Smooth muscle cell (in vitro differentiated cells): ENCODE measurements at regions not wholly inside any gene's neighbourhood (a gene's known extent, or its start where the extent isn't known, plus 50 kb on each side); places are given as distances from the start of the nearest gene placed in this dataset.

Source experiments
- DNase-seq: peaks from one replicate; lab custom pipeline; 2025; ENCODE audit not compliant: unreplicated experiment; lab: John Stamatoyannopoulos, UW
- H2AFZ ChIP-seq: fragments of 200-600 bp; sonication (generic); 2 replicates; pipeline ENCODE4 v1.6.0; 2016; ENCODE audit warnings: antibody characterized with exemption, low read depth, mild to moderate bottlenecking
- H3F3A ChIP-seq: fragments of 200-600 bp; sonication (generic); 2 replicates; pipeline ENCODE4 v1.6.0; 2017; ENCODE audit warnings: antibody characterized with exemption, low read depth
- H3K27ac ChIP-seq: fragments of 200-600 bp; sonication (generic); 2 replicates; pipeline ENCODE4 v1.5.1; 2016; ENCODE audit warnings: low read depth, mild to moderate bottlenecking
- H3K27me3 ChIP-seq: fragments of 200-600 bp; sonication (generic); 2 replicates; pipeline ENCODE4 v1.6.1; 2016; ENCODE audit warnings: low read depth, mild to moderate bottlenecking
- H3K36me3 ChIP-seq: fragments of 200-600 bp; sonication (generic); 2 replicates; pipeline ENCODE4 v1.5.1; 2016; ENCODE audit warnings: low read depth
- H3K4me1 ChIP-seq: fragments of 200-600 bp; sonication (generic); 2 replicates; pipeline ENCODE4 v1.5.1; 2016; ENCODE audit warnings: low read depth
- H3K4me2 ChIP-seq: fragments of 200-600 bp; sonication (generic); 2 replicates; pipeline ENCODE4 v1.6.0; 2016; ENCODE audit warnings: mild to moderate bottlenecking
- H3K4me3 ChIP-seq: fragments of 200-600 bp; sonication (generic); 2 replicates; pipeline ENCODE4 v1.5.1; 2016; ENCODE audit warnings: mild to moderate bottlenecking
- H3K79me2 ChIP-seq: fragments of 200-600 bp; sonication (generic); 2 replicates; pipeline ENCODE4 v1.6.0; 2016; ENCODE audit warnings: low read depth, mild to moderate bottlenecking
- H3K9ac ChIP-seq: fragments of 200-600 bp; sonication (generic); 2 replicates; pipeline ENCODE4 v1.6.0; 2016; ENCODE audit warnings: low read depth
- H3K9me3 ChIP-seq: fragments of 200-600 bp; sonication (generic); replicated peaks from 2 replicates; pipeline ENCODE4 v1.5.1; 2016; ENCODE audit warnings: low read depth
- H4K20me1 ChIP-seq: fragments of 200-600 bp; sonication (generic); 2 replicates; pipeline ENCODE4 v1.6.0; 2016; ENCODE audit warnings: low read depth
- WGBS: methylation state at CpG from one replicate; pipeline ENCODE4 v1.1.7; 2016; ENCODE audit warnings: low lambda C conversion rate; 5-methylcytosine and 5-hydroxymethylcytosine counted together
- TF ChIP-seq, protein P1 (sequence below): fragments of 200-600 bp; sonication (generic); IDR thresholded peaks from 2 replicates; pipeline ENCODE4 v1.5.1; 2017; ENCODE audit warnings: borderline replicate concordance, mild to moderate bottlenecking, antibody characterized with exemption; ENCODE audit not compliant: insufficient read depth, poor library complexity, severe bottlenecking

DNA sequence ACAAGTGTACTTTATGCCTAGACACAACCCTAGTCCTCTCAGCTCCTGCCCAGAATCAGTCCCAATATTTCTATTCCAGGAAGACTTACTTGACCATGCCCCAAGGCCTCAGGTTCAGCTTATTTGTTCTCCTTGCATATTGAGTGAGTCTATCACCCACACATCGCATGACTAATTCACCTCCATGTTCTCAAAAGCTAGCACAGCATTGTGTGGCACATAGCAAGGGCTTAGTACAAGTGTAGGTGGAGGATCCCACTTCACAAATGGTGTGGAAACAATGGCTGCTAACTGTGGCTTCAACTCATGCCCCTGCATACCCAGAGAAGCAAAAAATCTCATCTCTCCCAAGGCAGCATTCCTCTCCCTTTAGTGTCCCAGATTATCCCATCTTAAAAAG is 602.6 kb upstream of the API5 start:
- Histone ChIP-seq H3K4me2 (no peak overlapping the region), H3K27me3 (no peaks in the 10 kb centered on the region), H3K4me1 (no peaks in the 10 kb centered on the region), H3K27ac (no peak overlapping the region), H3K36me3 (no peaks in the 10 kb centered on the region), H4K20me1 (no peaks in the 10 kb centered on the region), H3F3A (no peaks in the 10 kb centered on the region), H3K4me3 (no peak overlapping the region), H3K79me2 (no peaks in the 10 kb centered on the region), H3K9ac (no peak overlapping the region), H2AFZ (no peak overlapping the region), H3K9me3 (no peaks in the 10 kb centered on the region)
- 97% methylated on average over 1 of the region's 1 CpG for WGBS
- DNase-seq, result no peak
- TF ChIP-seq, protein P1, sequence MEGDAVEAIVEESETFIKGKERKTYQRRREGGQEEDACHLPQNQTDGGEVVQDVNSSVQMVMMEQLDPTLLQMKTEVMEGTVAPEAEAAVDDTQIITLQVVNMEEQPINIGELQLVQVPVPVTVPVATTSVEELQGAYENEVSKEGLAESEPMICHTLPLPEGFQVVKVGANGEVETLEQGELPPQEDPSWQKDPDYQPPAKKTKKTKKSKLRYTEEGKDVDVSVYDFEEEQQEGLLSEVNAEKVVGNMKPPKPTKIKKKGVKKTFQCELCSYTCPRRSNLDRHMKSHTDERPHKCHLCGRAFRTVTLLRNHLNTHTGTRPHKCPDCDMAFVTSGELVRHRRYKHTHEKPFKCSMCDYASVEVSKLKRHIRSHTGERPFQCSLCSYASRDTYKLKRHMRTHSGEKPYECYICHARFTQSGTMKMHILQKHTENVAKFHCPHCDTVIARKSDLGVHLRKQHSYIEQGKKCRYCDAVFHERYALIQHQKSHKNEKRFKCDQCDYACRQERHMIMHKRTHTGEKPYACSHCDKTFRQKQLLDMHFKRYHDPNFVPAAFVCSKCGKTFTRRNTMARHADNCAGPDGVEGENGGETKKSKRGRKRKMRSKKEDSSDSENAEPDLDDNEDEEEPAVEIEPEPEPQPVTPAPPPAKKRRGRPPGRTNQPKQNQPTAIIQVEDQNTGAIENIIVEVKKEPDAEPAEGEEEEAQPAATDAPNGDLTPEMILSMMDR, result no peak

DNA sequence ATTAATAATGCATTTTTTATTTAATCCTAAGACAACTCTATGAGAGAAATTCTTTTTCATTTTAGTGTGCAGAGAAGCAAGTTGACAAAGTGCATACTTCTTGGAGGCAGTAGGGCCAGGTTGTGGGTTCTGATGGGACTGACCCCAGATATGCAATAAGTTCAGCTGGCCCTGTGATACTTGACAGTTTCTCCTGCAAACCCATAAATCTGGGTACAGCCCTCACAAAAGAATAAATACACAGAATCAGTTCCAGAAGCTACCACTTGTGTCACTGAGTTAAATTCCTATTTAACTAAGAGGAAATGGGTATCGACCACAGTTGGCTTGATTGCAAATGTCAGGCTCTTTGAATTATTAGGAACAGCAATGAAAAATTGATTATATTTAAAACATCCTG is 598.5 kb upstream of the API5 start:
- no peaks in the 10 kb centered on the region for H3K79me2 ChIP-seq
- no peaks in the 10 kb centered on the region for H3K9me3 ChIP-seq
- no peak overlapping the region for H3K4me2 ChIP-seq
- H4K20me1 ChIP-seq, result no peaks in the 10 kb centered on the region
- no peaks in the 10 kb centered on the region for H3K36me3 ChIP-seq
- H3K4me1 ChIP-seq, result no peaks in the 10 kb centered on the region
- no peak overlapping the region for H3K27ac ChIP-seq
- H3K27me3 ChIP-seq, result no peaks in the 10 kb centered on the region
- TF ChIP-seq, protein P1, result no peak
- no peak overlapping the region for H2AFZ ChIP-seq
- H3K9ac ChIP-seq, result no peak overlapping the region
- H3F3A ChIP-seq, result no peaks in the 10 kb centered on the region
- no peak for DNase-seq
- no peak overlapping the region for H3K4me3 ChIP-seq
- 83% methylated on average over 1 of the region's 1 CpG for WGBS

DNA sequence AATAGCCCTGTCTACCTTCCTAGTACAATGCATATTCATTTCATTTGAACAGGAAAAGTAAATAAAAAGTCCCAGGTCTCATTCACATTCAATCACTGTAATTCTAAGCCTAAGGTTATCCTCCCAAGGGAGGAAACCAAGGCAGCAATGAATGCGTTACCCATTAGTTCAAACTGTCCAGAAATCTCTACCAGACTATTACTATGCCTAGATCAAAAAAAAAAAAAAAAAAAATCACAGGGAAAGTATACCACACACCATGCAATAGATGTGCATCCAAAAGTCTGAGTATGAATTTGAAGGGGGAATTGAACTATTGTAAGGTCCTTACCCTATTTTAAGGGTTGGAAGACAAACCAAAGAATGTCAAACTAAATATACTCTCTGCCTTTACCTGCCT is 598.0 kb upstream of the API5 start:
- Histone ChIP-seq H3K27ac (no peak overlapping the region), H3K4me1 (no peaks in the 10 kb centered on the region), H3K9me3 (no peaks in the 10 kb centered on the region), H3K79me2 (no peaks in the 10 kb centered on the region), H2AFZ (no peak overlapping the region), H3K27me3 (no peaks in the 10 kb centered on the region), H3K4me2 (no peak overlapping the region), H3K4me3 (no peak overlapping the region), H3K9ac (no peak overlapping the region), H4K20me1 (no peaks in the 10 kb centered on the region), H3K36me3 (no peaks in the 10 kb centered on the region), H3F3A (no peaks in the 10 kb centered on the region)
- WGBS, result 94% methylated on average over 1 of the region's 1 CpG
- TF ChIP-seq, protein P1, result no peak
- DNase-seq, result no peak

DNA sequence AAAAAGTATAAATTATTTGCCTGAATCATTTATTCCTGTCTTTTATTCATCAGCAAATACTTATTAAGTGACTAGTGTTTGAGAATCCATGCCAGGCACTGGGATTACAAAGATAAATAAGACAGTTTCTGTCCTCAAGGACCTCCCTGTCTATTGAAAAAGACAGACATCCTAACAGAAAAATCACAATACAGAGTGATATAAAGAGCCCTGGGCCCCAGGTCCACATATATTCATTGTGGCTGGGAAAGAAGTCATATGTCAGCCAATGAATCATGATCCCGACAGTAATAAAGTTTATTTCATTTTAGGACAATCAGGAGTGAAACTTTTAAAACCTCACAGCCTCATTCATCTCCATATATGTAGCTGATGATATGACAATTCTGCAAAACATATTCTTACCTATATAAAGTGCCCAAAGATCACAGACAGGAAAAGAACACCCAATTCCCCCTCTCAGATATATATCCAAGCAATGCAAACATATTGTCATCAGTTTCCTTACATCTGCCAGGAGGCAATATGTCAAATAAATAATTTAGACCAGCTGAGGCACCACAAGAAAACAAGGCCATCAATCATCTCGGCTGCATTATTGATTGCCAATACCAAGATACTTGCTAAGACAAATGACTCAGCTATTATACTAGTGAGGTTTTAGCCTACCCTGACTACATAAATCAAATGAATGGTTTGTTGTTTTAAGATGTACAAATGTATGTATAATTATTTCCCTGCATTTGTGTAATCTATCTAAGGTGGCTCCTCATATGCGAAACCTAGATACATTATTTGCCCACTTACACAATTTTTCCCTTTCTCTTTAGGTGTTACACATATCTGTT is 590.9 kb upstream of the API5 start:
- Histone ChIP-seq H3K4me1 (no peaks in the 10 kb centered on the region), H3K9me3 (no peaks in the 10 kb centered on the region), H3K27me3 (peaks cover 3% of the 10 kb centered on the region), H3K9ac (no peak overlapping the region), H3K27ac (no peak overlapping the region), H3F3A (no peaks in the 10 kb centered on the region), H3K4me3 (no peak overlapping the region), H3K4me2 (no peak overlapping the region), H3K36me3 (no peaks in the 10 kb centered on the region), H3K79me2 (no peaks in the 10 kb centered on the region), H4K20me1 (no peaks in the 10 kb centered on the region), H2AFZ (no peak overlapping the region)
- 85% methylated on average over 3 of the region's 3 CpGs for WGBS
- DNase-seq, result no peak
- TF ChIP-seq, protein P1, result no peak
